GM21423 (cell line): ENCODE measurements at regions not wholly inside any gene's neighbourhood (a gene's known extent, or its start where the extent isn't known, plus 50 kb on each side); places are given as distances from the start of the nearest gene placed in this dataset.

Experiments
- ATAC-seq: cut with Tn5 transposase; IDR thresholded peaks from one replicate; pipeline ENCODE4 v1.9.1; 2021; ENCODE audit warnings: mild to moderate bottlenecking, moderate library complexity; ENCODE audit not compliant: unreplicated experiment

DNA sequence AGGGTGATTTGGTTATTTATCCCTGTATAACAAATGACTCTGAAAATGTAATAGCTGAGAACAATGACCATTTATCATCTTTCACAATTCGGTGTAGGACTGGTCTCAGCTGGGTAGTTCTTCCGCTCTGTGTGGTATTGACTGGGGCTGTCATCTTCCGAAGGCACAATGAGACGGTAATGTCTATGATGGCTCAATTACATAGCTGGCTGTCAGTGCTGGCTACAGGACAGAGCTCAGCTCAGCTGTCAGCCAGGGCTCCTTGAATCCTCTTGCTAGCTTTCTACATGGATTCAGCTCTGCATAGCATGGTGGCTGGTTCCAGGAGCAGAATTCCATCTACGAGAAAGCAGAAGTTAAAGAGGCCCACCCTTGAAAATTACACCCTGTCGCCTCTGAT lies 483.8 kb downstream of the TDRD15 start:
- ATAC-seq = no peak

DNA sequence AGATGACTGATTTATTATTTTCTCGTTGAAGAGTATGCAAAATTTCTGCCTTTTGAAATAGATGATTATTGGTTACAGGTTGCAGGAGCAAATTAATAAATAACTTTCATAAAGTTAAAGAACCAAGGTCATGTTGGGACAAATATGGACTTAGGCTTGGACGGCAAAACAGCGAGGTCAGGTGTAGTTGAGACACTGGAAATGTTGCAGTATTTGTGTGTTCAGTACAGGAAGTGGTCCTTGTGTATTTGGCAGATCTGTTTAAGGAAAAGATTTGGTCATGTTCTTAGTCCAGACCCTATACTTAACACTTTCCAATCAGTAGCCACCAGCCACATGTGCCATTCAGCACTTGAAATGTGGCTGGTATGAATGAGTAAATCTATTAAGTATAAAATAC lies 486.5 kb downstream of the TDRD15 start:
- ATAC-seq = no peak

DNA sequence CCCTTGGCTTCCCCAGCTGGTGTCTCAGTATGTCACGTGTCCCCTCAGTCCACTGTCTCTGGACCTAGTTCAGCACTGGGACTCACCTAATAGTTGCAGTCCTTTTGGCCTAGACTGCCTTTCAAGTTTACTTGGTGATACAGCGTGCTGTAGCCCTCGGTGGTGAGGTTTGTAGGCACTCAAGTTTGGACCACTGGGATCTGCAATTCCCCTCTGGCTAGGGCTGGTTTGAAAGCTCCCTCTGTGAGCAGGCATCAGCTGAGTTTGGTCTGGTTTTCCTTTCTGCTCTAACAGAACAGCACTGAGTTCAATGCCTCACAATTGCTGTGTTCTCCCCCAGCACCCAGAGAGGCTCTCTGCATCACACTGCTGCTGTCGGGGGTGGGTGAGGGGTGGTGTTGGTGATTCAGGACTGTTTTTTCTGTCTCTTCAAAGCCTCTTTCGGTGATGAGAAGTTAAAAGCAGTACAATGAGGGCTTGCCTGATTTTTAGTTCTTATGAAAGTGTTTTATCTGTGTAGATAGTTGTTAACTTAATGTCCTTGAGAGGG lies 494.2 kb downstream of the TDRD15 start:
- ATAC-seq = no peak

DNA sequence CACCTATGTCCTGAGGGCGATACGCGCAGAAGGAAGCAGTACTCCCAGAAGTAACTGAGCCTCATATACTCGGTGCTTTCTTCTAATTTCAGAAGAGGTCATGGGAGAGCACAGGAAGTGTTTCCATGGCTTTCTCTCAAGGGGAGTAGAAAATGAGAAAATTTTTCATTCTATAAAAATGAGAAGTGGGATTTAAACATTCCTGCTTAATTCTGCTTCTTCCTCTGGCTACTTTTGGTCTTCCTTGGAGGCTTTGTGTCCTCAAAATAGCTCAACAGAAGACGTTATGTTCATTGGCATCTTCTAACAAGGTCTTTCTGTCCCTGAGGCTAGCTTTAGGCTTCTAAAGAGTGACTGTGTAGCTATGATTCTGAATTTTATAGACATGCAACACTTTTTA lies 497.0 kb downstream of the TDRD15 start:
- no peak for ATAC-seq

DNA sequence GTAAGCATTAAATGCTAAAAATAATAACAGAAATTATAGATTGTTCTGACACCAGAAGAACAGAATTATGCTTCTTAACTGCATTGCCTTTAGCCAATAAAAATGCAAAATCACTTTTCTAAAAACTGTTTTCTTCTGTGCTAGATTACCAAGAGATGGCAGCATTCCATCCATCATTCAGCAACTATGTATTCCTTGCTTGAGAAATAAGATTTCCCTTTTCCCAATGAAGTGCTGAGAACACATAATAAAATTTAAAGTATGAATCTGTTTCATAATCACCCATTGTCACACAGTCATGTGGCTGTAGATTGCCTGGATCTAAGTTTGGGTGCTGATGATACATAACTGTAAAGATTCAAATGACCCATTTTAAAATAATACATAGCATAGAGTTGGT lies 504.2 kb downstream of the TDRD15 start:
- ATAC-seq = no peak

DNA sequence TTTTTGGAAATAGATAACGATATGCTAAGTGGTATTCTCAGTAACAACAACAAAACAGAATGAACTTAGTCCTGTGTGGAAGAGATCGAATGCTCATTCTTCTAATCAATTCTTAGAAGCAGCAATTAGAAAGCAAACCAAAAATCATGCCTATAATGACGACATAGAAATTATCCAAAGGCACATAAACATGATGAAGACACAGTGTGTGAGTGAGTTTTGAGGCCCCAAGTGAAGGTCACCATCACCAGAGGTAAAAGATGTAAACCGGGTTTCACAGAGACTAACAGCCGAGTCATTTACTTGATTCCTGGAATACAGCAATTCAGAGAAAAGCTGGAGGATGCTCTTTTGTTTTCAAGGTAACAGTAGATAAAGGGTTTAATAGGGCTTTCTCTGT lies 509.2 kb downstream of the TDRD15 start:
- ATAC-seq = no peak

DNA sequence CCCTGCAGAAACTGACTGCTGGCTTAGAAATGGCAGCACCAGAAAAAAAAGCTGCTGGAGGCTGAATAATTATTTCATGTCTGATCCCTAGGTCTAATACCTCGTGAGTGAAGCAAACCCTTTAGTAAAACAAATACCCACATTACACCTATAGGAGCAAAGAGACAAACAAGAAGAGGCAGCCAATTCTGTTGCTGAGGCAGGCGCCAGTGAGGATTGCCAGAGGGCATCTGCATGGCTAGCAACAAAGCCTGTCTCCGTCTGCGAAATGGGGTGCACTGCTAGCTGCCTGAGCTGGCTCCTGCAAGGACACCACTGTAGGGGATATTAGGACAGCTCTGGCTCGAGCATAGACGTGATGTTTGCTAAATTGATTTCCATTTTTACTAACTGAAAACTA lies 509.7 kb downstream of the TDRD15 start:
- ATAC-seq = no peak

DNA sequence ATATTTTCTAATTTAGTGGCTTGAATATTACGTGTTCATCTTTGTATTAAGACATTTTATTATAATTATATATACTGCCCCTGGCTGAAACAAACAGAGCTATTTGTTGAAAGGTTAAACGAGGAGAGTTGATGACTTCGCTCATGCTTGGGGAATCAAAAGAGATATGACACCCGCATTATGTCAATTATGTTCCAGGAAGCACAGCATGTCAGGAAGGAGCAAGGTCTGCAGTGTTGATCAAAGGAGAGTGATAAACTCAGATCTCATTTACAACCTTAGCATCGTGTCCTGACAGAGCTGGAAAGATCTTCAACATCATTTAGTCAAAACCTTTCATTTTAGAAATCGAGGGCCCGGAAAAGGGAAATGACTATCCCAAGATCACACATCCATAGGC lies 510.1 kb downstream of the TDRD15 start:
- no peak for ATAC-seq

DNA sequence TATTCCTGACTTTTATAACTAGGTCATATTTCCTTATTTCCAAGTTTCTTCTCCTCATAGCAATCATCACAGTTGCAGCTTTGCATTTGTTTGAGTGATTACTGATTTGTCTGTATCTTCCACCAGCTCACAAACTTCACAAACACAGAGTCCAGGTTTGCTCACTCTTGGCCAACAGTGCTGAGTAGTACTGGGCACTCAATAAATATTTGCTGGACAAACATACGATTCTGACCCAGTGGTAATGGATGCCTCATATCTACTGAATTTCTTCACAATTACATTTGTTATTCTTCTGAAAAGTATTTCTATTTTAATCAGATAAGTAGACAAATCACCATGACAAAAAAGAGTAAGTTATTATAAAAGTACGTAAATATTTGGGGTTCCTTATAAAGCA lies 516.3 kb downstream of the TDRD15 start:
- no peak for ATAC-seq

DNA sequence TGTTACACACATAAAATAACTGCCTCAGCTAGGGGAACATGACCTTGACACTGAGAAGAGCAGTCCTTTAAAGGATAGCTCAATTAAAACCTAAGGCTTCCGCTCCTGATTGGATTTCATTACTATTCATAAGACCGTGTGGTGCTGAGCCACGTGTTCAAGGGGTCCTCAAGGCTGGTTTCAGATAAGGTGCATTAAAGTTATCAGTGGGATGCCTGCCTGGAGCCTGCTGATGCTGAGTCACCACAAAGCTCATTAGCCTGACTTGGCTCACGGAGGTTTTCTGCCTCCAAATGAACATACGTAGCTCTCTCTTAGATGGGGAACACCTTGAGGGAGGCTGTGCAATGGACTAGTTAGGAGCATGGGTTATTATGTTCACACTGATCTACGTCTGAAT lies 518.9 kb downstream of the TDRD15 start:
- ATAC-seq = no peak

DNA sequence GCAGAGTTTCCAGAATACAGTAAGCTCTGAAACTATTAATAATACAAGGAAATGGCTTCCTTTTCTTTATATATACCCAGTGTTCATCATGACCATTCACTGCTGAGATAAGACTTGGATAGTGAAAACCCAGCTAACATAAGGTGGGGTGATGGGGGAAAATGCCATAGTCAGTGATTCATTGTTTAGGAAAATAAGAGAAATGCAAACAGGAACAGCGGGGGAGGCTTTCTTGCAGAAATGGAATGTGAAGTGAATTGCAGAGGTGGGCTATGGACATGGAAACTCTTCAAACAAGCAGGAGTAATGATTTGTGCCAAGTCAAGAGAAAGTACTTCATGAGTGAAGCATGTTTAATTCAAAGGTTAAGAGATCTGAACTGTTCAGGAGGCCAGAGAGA lies 519.4 kb downstream of the TDRD15 start:
- no peak for ATAC-seq

DNA sequence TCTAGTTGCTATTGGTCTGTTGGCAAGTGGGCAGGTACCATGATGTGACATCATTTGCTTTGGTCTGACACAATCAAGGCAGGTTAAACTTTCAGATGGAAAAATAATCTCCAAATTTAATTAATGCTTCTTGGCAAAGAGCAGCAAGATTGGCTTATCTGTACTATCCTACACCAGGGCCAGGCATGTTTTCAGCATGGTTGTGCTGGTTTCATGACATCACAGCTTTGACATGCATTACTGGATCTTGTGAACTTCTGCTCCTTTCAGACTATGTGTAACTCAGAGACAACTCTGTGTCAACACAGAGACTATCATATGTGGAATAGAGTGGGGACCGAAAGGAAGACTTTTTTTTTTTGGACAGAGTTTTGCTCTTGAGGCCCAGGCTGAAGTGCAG lies 520.5 kb downstream of the TDRD15 start:
- no peak for ATAC-seq

DNA sequence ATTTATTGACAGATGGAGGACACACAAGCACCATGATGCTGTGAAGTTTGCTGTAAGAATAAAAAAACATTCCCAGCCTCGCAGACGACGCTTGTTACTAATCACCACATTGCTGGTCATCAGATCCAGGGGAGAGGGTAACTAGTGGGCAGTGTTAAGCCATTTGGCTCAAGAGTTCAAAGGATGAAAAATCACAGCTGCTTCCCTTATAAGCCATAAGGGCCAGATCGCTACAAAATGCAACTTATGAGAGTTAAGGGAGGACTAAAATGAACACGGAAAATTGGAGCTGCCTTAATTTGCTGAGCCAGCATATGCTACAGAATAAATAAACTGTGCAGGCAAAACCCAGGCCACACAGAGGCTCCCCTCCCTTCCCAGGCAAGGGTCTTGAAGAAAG lies 522.6 kb downstream of the TDRD15 start:
- no peak for ATAC-seq

DNA sequence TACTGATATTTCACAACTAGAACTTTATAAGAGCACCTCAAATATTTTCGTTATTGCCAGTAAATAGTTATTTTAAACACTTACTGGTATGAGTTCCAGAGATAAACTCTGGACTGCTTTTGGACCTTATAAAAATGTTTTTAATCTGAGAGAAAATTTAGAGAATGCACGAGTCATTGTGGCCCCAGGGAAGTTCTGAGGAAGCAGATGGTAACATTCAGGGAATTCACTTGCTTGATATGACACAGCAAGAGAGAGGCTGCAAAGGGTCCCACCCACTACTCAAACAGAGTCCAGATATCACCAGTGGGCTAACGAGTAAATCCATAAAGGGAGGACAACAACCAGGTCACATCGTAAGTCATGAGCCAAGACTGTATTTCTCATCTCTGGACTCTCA lies 526.8 kb downstream of the TDRD15 start:
- ATAC-seq = no peak

DNA sequence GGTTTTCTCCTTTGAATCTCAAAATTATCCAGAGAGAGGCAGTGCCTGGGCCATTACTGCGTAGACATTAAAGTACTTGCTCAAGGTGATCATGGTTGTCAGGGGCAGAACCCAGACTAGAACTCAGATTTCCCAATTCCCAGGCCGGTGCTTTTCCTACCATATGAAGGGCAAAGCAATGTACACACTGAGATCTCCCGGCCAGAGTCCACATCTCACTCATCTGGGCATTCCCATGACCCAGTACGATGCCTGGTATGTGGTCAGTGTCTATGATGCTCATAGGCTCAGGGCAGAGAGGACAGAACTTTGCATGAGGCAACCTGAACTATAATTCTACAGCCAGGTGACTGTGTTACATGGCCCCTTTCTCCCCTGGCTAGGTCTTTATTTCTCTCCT lies 531.4 kb downstream of the TDRD15 start:
- ATAC-seq = no peak

DNA sequence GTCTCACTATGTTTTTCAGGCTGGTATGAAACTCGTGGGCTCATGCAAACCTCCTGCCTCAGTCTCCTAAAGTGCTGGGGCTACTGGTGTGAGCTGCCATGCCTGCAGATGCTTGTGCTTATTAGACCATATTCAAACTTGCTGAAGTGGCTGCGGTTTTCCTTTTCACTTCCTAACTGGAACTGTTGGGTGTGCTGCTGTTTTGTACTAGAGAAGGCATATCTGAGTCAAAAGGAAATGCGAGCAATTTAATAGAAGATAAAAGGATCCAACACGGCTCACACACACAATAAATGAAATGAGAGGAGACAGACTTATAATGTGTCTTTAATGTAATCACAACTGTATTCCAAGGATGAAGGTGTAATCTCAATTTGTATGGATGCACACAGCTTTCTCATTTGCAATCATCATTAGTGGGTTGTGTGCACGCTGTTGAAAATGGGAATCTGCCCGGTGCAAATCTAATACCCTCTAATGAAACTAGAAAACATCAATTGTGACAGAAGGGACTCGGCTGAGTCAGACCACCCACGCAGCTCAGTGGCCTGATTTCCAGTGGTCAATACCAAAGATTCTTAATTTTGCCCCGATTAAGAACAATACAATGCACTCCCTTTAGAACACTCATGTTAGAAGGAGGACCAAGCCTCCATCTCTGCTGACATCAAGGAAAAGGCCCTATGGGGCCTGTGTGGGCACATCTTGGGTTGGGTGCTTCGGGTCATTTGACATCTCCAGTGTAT lies 532.7 kb downstream of the TDRD15 start:
- ATAC-seq = no peak

DNA sequence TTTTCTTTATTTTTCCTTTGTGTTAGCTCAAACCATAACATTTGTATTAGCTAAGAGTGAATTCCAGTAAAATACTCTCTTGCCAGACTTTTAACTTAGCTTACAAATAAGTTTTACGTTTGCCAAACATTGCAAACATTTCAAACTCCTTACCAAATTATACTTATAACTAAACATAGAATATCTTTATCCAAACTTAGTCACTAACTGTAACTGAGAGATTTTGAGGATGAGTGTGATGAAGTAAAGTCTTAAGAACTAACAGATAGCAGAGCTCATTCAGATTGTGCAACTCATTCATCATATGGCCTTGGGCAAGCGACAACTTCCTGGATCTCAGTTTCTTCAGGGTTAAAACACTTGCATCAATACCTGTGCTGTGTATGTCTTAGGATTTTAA lies 533.7 kb downstream of the TDRD15 start:
- no peak for ATAC-seq

DNA sequence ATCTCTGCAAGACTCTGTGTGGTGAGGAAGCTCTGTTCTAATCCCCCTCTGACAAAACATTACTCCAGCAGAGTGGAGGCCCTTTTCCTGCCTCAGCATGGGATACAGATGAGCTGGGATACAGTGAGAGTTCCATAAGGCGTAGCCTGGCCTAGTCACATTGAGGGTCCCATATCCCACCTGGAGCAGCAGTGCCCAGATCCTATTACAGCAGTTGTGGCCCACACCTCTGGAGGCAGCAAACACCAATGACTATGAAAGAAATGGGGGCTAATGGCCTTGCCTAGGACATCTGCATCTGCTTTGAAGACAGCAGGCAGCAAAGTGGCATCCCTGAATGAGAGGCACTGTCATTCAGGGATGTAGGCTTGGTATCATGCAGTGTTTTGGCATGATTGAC lies 534.5 kb downstream of the TDRD15 start:
- no peak for ATAC-seq

DNA sequence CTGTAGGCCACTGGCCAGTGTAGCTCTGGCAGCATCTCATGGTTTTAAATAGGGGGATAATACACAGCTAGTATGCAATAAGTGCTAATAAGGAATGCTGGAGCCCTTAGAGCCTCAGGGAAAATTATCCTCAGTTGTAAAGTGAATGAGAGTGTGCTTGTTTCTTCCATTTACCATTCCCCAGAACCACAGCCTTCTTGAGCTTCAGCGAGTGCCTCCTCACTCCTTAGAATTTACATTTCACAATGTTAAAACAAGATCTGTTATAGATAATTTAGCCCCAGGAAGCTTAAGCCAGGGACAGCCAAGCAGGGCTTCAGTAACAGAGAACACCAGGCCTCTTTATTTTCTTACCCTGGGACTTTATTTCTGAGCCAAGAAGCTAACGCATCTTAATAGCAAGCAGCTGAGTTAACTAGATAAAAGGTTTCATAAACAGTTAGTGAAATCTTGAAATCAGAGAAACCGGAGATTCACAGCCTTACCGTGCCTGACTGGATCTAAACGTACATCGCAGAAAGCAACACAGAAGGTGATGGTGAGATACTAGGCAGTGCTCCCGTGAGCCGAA lies 535.2 kb downstream of the TDRD15 start:
- no peak for ATAC-seq

DNA sequence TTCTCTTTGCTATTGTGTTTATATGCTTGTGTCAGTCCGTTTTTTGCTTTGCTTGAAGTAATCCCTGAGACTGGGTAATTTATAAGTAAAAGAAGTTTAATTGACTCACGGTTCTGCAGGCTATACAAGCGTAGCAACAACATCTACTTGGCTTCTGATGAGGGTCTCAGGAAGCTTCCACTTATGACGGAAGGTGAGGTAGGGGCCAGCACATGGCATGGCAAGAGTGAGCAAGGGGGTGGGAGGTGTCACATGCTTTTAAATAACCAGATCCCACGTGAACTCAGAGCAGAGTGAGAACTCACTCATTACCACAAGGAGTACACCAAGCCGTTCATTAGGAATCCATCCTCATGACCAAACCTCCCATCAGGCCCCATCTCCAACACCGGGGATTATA lies 540.3 kb downstream of the TDRD15 start:
- ATAC-seq = no peak

DNA sequence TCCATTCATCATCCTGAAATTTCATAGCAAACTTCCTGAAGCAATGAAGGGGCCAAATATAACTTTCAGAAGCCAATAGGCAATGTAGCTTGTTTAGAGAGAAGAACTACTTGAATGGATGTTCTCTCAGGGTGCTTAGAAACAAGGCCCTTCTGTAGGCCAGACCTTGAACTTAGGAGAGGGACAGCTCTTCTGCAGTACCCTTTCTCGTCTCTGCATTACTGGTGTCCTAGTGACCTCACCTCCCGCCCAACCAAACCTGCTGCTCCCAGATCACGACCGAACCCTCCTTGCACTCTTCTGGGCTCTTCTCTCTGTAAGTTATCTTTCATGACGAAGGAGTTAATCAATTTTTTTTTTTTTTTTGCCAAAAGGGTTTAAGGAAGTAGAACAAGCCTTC lies 543.9 kb downstream of the TDRD15 start:
- ATAC-seq = no peak

DNA sequence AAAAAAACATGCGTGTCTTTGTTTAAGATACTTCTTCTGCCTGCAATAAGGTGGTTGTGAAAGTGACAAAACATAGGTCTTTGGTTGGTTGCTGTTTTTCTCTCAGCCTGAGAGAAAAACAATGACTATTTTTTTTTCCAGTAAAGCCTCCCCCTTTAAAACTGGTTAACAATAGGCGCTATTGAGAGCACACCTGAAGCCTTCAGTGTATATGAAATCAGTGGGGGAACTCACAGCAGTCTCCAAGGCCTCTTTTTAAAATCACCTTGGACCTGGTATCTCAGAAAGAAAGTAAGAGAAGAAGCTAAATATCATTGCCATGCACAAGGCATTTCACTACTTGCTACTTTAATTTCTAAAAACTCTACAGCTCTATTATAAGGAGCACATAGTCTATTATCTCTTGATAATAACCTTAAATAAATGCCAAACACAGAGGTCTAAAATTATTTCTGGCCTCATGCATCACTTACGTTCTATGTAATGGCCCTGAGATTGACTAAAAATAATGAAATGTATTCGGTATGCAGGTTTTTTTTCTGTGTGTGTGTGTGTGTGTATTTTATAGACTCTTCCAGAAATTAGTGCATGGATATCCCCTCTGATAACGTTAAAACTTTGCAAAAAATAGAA lies 544.4 kb downstream of the TDRD15 start:
- ATAC-seq = no peak
